IMR-90 (cell line): ENCODE measurements at regions not wholly inside any gene's neighbourhood (a gene's known extent, or its start where the extent isn't known, plus 50 kb on each side); places are given as distances from the start of the nearest gene placed in this dataset.

Experiments
- ATAC-seq: fragments of 200-7000 bp; cut with Tn5 transposase; 2 replicates; pipeline ENCODE4 v1.9.1; 2020; ENCODE audit warnings: low read depth, mild to moderate bottlenecking, moderate library complexity
- BruUV-seq: library from RNA; stranded (reverse); fragments of 400-500 nt; replicated peaks from 2 replicates; lab custom pipeline; 2021; lab: Mats Ljungman, UMichigan
- CTCF ChIA-PET: fragments of 300-600 bp; formaldehyde crosslinking; extraction: SDS; loops from one replicate; lab custom pipeline; 2021; ENCODE audit warnings: antibody characterized with exemption; lab: Yijun Ruan, JAX
- POLR2A ChIA-PET: fragments of 300-600 bp; sonication (Branson Sonifier 250); formaldehyde crosslinking; loops from one replicate; lab custom pipeline; 2022; ENCODE audit warnings: antibody characterized with exemption; ENCODE audit not compliant: unreplicated experiment; lab: Charles Lee
- DNase-seq: peaks from one replicate; pipeline ENCODE4 v3.0.0; 2013
- H2AFZ ChIP-seq: replicated peaks from 2 replicates; pipeline ENCODE3; 2013; ENCODE audit warnings: low read length, mild to moderate bottlenecking; ENCODE audit not compliant: poor library complexity
- H2AK5ac ChIP-seq: 2 replicates; pipeline ENCODE4 v1.6.1; 2013; ENCODE audit warnings: low read depth, low read length, inconsistent platforms
- H2AK9ac ChIP-seq: replicated peaks from 2 replicates; pipeline ENCODE3; 2013; ENCODE audit warnings: mild to moderate bottlenecking, low read depth, low read length, moderate library complexity; ENCODE audit not compliant: poor library complexity
- H2BK120ac ChIP-seq: 2 replicates; pipeline ENCODE4 v1.6.1; 2013; ENCODE audit warnings: low read depth, low read length, inconsistent platforms
- H2BK15ac ChIP-seq: 3 replicates; pipeline ENCODE4 v1.6.1; 2013; ENCODE audit warnings: low read depth, low read length, inconsistent platforms
- H2BK20ac ChIP-seq: 2 replicates; pipeline ENCODE4 v1.6.1; 2013; ENCODE audit warnings: low read depth, mild to moderate bottlenecking, inconsistent platforms, low read length, moderate library complexity
- H2BK5ac ChIP-seq: 2 replicates; pipeline ENCODE4 v1.6.1; 2013; ENCODE audit warnings: mild to moderate bottlenecking, low read depth, low read length, inconsistent platforms; ENCODE audit not compliant: poor library complexity, severe bottlenecking
- H3K14ac ChIP-seq: replicated peaks from 2 replicates; pipeline ENCODE4 v1.6.1; 2013; ENCODE audit warnings: low read depth, low read length, inconsistent platforms
- H3K18ac ChIP-seq: 2 replicates; pipeline ENCODE4 v1.6.1; 2013; ENCODE audit warnings: low read depth, low read length, control low read depth
- H3K23ac ChIP-seq: 2 replicates; pipeline ENCODE4 v1.6.1; 2013; ENCODE audit warnings: low read depth, low read length, inconsistent platforms
- H3K27ac ChIP-seq: 2 replicates; pipeline ENCODE4 v1.5.1; 2013; ENCODE audit warnings: mild to moderate bottlenecking, control low read depth, low read length; ENCODE audit not compliant: insufficient read depth
- H3K27me3 ChIP-seq: 2 replicates; pipeline ENCODE4 v1.6.1; 2013; ENCODE audit warnings: low read length; ENCODE audit not compliant: control insufficient read depth, insufficient read depth
- H3K36me3 ChIP-seq: 2 replicates; pipeline ENCODE4 v1.6.1; 2013; ENCODE audit warnings: low read length, mixed read lengths; ENCODE audit not compliant: control insufficient read depth, insufficient read depth
- H3K4ac ChIP-seq: 2 replicates; pipeline ENCODE4 v1.6.1; 2013; ENCODE audit warnings: low read depth, low read length, inconsistent platforms
- H3K4me1 ChIP-seq: 2 replicates; pipeline ENCODE4 v1.6.1; 2013; ENCODE audit warnings: low read length, mixed read lengths; ENCODE audit not compliant: control insufficient read depth, insufficient read depth
- H3K4me2 ChIP-seq: 2 replicates; pipeline ENCODE4 v1.6.1; 2013; ENCODE audit warnings: low read depth, mild to moderate bottlenecking, control low read depth, low read length, moderate library complexity
- H3K4me3 ChIP-seq: 2 replicates; pipeline ENCODE4 v1.5.1; 2013; ENCODE audit warnings: low read depth, mild to moderate bottlenecking, control low read depth, low read length, moderate library complexity; ENCODE audit not compliant: insufficient read depth
- H3K56ac ChIP-seq: 2 replicates; pipeline ENCODE4 v1.6.1; 2013; ENCODE audit warnings: low read length, inconsistent platforms; ENCODE audit not compliant: insufficient read depth; ENCODE audit errors: extremely low read depth
- H3K79me1 ChIP-seq, 2 experiments: 2 replicates each; pipeline ENCODE4 v1.6.1; 2013; ENCODE audit warnings: low read length in 2 of 2, inconsistent platforms in 1 of 2, low read depth in 1 of 2
- H3K9ac ChIP-seq: 2 replicates; pipeline ENCODE4 v1.6.1; 2013; ENCODE audit warnings: low read depth, low read length, control low read depth
- H3K9me1 ChIP-seq: 2 replicates; pipeline ENCODE4 v1.6.1; 2013; ENCODE audit warnings: low read length, inconsistent platforms; ENCODE audit not compliant: insufficient read depth
- H3K9me3 ChIP-seq: 2 replicates; pipeline ENCODE4 v1.6.1; 2013; ENCODE audit warnings: low read length; ENCODE audit not compliant: control insufficient read depth, insufficient read depth
- H4K20me1 ChIP-seq: 2 replicates; pipeline ENCODE4 v1.6.1; 2013; ENCODE audit warnings: low read length, inconsistent platforms; ENCODE audit not compliant: insufficient read depth
- H4K5ac ChIP-seq: 2 replicates; pipeline ENCODE4 v1.6.1; 2013; ENCODE audit warnings: mild to moderate bottlenecking, low read depth, low read length, control low read depth
- H4K8ac ChIP-seq, 2 experiments: 2 replicates each; pipeline ENCODE4 v1.6.1; 2013; ENCODE audit warnings: low read depth in 2 of 2, low read length in 2 of 2, control low read depth in 1 of 2, inconsistent platforms in 1 of 2
- H4K91ac ChIP-seq: 2 replicates; pipeline ENCODE4 v1.6.1; 2013; ENCODE audit warnings: low read depth, low read length, inconsistent platforms; ENCODE audit not compliant: insufficient read depth
- BHLHE40 ChIP-seq: fragments of 150-350 bp; IDR thresholded peaks from 2 replicates; pipeline ENCODE4 v1.6.1; 2016; ENCODE audit warnings: mild to moderate bottlenecking, low read depth, low read length
- CEBPB ChIP-seq: IDR thresholded peaks from 2 replicates; pipeline ENCODE4 v1.6.1; 2012; ENCODE audit warnings: low read depth, low read length, improper control_type of control experiment
- CHD1 ChIP-seq: IDR thresholded peaks from 2 replicates; pipeline ENCODE4 v1.6.1; 2012; ENCODE audit warnings: low read depth, low read length, improper control_type of control experiment
- MAFK ChIP-seq: IDR thresholded peaks from 2 replicates; pipeline ENCODE4 v1.6.1; 2012; ENCODE audit warnings: low read depth, low read length, improper control_type of control experiment
- MAZ ChIP-seq: IDR thresholded peaks from 2 replicates; pipeline ENCODE4 v1.6.1; 2012; ENCODE audit warnings: low read depth, mild to moderate bottlenecking, low read length, improper control_type of control experiment, moderate library complexity, borderline replicate concordance
- NFE2L2 ChIP-seq: fragments of 150-350 bp; IDR thresholded peaks from 2 replicates; pipeline ENCODE4 v1.6.1; 2016; ENCODE audit warnings: low read depth, mild to moderate bottlenecking, low read length
- RAD21 ChIP-seq: IDR thresholded peaks from 2 replicates; pipeline ENCODE4 v1.6.1; 2012; ENCODE audit warnings: low read length, improper control_type of control experiment
- RCOR1 ChIP-seq: IDR thresholded peaks from 2 replicates; pipeline ENCODE4 v1.6.1; 2012; ENCODE audit warnings: mild to moderate bottlenecking, low read length, improper control_type of control experiment; ENCODE audit not compliant: insufficient replicate concordance
- RFX5 ChIP-seq: IDR thresholded peaks from 2 replicates; pipeline ENCODE4 v1.8.0; 2012; ENCODE audit warnings: low read depth, mild to moderate bottlenecking, low read length, moderate library complexity
- SMC3 ChIP-seq: fragments of 150-350 bp; IDR thresholded peaks from 2 replicates; pipeline ENCODE4 v1.6.1; 2016; ENCODE audit warnings: low read depth, mild to moderate bottlenecking, antibody characterized with exemption, low read length, moderate library complexity
- WGBS, 2 experiments: methylation state at CpG; one replicate each; pipeline versions ENCODE4 v1.1.5 to v1.1.7; 2013; ENCODE audit warnings: missing lambda C conversion rate in 2 of 2; ENCODE audit not compliant: insufficient read length in 1 of 2; ENCODE audit errors: extremely low coverage in 2 of 2; 5-methylcytosine and 5-hydroxymethylcytosine counted together
- dilution Hi-C: fragments of 300-500 bp; cut with HindIII; formaldehyde crosslinking; loops from one replicate; pipeline ENCODE4 v1.14.3; 2018; ENCODE audit warnings: low sequenced_read_pairs; ENCODE audit not compliant: unreplicated experiment
- in situ Hi-C: fragments of 300-500 bp; cut with MboI; formaldehyde crosslinking; loops from 3 replicates; pipeline ENCODE4 v1.14.3; 2019; ENCODE audit warnings: low sequenced_read_pairs, inconsistent platforms, mixed read lengths
- intact Hi-C: fragments of 100-400 bp; cut with micrococcal nuclease; formaldehyde crosslinking; loops from 2 replicates; pipeline ENCODE4 v1.10.0; 2022
- TF ChIP-seq, protein P1 (sequence below): fragments of 150-350 bp; IDR thresholded peaks from 2 replicates; pipeline ENCODE4 v1.6.1; 2017; ENCODE audit warnings: mild to moderate bottlenecking, antibody characterized with exemption, low read length, low read depth
- TF ChIP-seq, protein P2 (sequence below): fragments of 150-350 bp; IDR thresholded peaks from 2 replicates; pipeline ENCODE4 v1.6.1; 2016; ENCODE audit warnings: low read depth, mild to moderate bottlenecking, low read length, moderate library complexity, borderline replicate concordance
- TF ChIP-seq, protein P3 (sequence below): conservative IDR thresholded peaks from 2 replicates; pipeline ENCODE4 v1.5.1; 2012; ENCODE audit warnings: mild to moderate bottlenecking, low read depth, low read length, improper control_type of control experiment

DNA sequence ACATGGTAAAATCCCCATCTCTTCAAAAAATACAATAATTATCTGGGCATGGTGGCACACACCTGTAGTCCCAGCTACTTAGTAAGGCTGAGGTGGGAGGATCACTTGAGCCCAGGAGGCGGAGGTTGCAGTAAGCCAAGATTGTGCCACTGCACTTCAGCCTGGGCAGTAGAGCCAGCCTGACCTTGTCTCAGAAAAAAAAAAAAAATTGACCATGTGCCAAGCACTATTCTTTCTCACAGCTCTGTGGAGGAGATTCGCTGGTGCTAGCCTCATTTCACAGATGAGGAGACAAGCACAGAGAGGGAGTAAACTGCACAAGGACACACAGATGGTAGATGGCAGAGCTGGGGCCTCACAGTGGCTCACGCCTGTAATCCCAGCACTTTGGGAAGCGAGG, 131.8 kb upstream of the JARID2 start:
- Histone ChIP-seq H3K9ac (no peak overlapping the region), H3K56ac (no peak overlapping the region), H3K18ac (no peak overlapping the region)

More for the DNA sequence above, 131.8 kb upstream of the JARID2 start:
- H2BK5ac ChIP-seq: no peak overlapping the region
- no peak for TF ChIP-seq MAZ
- TF ChIP-seq, protein P1, sequence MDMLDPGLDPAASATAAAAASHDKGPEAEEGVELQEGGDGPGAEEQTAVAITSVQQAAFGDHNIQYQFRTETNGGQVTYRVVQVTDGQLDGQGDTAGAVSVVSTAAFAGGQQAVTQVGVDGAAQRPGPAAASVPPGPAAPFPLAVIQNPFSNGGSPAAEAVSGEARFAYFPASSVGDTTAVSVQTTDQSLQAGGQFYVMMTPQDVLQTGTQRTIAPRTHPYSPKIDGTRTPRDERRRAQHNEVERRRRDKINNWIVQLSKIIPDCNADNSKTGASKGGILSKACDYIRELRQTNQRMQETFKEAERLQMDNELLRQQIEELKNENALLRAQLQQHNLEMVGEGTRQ: no peak
- no peak for TF ChIP-seq CEBPB
- no peak for TF ChIP-seq RCOR1
- TF ChIP-seq RAD21: no peak
- TF ChIP-seq, protein P2, sequence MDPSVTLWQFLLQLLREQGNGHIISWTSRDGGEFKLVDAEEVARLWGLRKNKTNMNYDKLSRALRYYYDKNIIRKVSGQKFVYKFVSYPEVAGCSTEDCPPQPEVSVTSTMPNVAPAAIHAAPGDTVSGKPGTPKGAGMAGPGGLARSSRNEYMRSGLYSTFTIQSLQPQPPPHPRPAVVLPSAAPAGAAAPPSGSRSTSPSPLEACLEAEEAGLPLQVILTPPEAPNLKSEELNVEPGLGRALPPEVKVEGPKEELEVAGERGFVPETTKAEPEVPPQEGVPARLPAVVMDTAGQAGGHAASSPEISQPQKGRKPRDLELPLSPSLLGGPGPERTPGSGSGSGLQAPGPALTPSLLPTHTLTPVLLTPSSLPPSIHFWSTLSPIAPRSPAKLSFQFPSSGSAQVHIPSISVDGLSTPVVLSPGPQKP: no peak
- no peak for TF ChIP-seq CHD1
- no peak for TF ChIP-seq SMC3
- no peak for TF ChIP-seq NFE2L2
- TF ChIP-seq, protein P3, sequence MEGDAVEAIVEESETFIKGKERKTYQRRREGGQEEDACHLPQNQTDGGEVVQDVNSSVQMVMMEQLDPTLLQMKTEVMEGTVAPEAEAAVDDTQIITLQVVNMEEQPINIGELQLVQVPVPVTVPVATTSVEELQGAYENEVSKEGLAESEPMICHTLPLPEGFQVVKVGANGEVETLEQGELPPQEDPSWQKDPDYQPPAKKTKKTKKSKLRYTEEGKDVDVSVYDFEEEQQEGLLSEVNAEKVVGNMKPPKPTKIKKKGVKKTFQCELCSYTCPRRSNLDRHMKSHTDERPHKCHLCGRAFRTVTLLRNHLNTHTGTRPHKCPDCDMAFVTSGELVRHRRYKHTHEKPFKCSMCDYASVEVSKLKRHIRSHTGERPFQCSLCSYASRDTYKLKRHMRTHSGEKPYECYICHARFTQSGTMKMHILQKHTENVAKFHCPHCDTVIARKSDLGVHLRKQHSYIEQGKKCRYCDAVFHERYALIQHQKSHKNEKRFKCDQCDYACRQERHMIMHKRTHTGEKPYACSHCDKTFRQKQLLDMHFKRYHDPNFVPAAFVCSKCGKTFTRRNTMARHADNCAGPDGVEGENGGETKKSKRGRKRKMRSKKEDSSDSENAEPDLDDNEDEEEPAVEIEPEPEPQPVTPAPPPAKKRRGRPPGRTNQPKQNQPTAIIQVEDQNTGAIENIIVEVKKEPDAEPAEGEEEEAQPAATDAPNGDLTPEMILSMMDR: no peak
- TF ChIP-seq MAFK: no peak
- no peak for TF ChIP-seq BHLHE40
- TF ChIP-seq RFX5: no peak
- in situ Hi-C loops: no loop called here
- no peaks in the 10 kb centered on the region for H3K36me3 ChIP-seq
- WGBS, 2 experiments: 80% methylated on average over 1 of the region's 4 CpGs; no CpG with 5 or more reads in 1 of the 2 experiments
- ChIA-PET POLR2A (no interaction called here), CTCF (interaction anchor here (0.6 kb wide), 1 partner anchor 56 kb away, joined by 7 read pairs; no protein-coding TSS in a partner anchor)
- H3K4me2 ChIP-seq: no peak overlapping the region
- no peaks in the 10 kb centered on the region for H3K79me1 ChIP-seq
- no peak overlapping the region for H4K5ac ChIP-seq
- H4K20me1 ChIP-seq: no peaks in the 10 kb centered on the region
- H3K14ac ChIP-seq: no peak overlapping the region
- H2AFZ ChIP-seq: peak overlapping the region; percentile 33
- no peak overlapping the region for H2BK20ac ChIP-seq
- no peak overlapping the region for H2BK120ac ChIP-seq
- H3K23ac ChIP-seq: no peak overlapping the region
- dilution Hi-C loops: no loop called here
- peaks cover 3% of the 10 kb centered on the region; the same call in 1 of the 2 replicates for H3K27me3 ChIP-seq
- no peak overlapping the region for H2AK5ac ChIP-seq
- H2BK15ac ChIP-seq: no peak overlapping the region
- no peaks in the 10 kb centered on the region for H3K4me1 ChIP-seq
- BruUV-seq: no TSS peak
- no peaks in the 10 kb centered on the region for H3K9me3 ChIP-seq
- no peak for ATAC-seq
- no peak for DNase-seq
- no peak overlapping the region for H3K4me3 ChIP-seq
- H4K8ac ChIP-seq: no peak overlapping the region
- H3K9me1 ChIP-seq: no peaks in the 10 kb centered on the region
- intact Hi-C loops: no loop called here
- no peak overlapping the region for H3K27ac ChIP-seq
- no peak overlapping the region for H2AK9ac ChIP-seq
- H3K4ac ChIP-seq: no peak overlapping the region
- H4K91ac ChIP-seq: no peak overlapping the region
